ENCODE measurements at regions not wholly inside any gene's neighbourhood (a gene's known extent, or its start where the extent isn't known, plus 50 kb on each side); places are given as distances from the start of the nearest gene placed in this dataset.
"Not testable (repeated sequence)": the region's sequence is repeated elsewhere in the genome, so short reads cannot be mapped to it uniquely, and the experiment has no call there.

DNA sequence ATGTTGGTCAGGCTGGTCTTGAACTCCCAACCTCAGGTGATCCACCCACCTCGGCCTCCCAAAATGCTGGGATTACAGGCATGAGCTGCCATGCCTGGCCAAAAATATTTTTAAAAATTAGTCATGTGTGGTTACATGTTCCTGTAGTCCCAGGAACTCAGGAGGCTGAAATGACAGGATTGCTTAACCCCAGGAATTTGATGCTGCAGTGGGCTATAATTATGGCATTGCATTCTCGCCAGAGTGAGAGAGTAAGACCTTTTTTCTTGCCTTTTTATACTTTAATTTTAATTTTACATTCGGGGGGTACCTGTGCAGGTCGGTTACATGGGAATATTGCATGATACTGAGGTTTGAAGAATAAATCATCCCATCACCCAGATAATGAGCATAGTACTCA lies 86.6 kb upstream of the ZNF92 start:
- H3K27ac ChIP-seq (ENCODE audit: low read depth in 2 of 2, low read length in 2 of 2): no peak overlapping the region
- intact Hi-C loops (cut with DNase I): no loop called here
- H3K9ac ChIP-seq (ENCODE audit: low read length in 3 of 3): no peak overlapping the region
- DNase-seq (no peak), FAIRE-seq (no peak)
- H3K4me1 ChIP-seq (ENCODE audit: control insufficient read depth in 2 of 3, insufficient read depth in 2 of 3, low read depth in 1 of 3, low read length in 3 of 3): no peaks in the 10 kb centered on the region
- H3K9me3 ChIP-seq (ENCODE audit: control insufficient read depth in 2 of 3, insufficient read depth in 1 of 3, low read length in 3 of 3): no peaks in the 10 kb centered on the region
- H3K36me3 ChIP-seq (ENCODE audit: control insufficient read depth in 2 of 3, insufficient read depth in 3 of 3, low read length in 3 of 3): no peaks in the 10 kb centered on the region
- H3K27me3 ChIP-seq (ENCODE audit: control insufficient read depth, insufficient read depth, low read length): no peaks in the 10 kb centered on the region
- H3K4me3 ChIP-seq (ENCODE audit: low read length in 3 of 3): no peak overlapping the region
- TF ChIP-seq, protein P1, sequence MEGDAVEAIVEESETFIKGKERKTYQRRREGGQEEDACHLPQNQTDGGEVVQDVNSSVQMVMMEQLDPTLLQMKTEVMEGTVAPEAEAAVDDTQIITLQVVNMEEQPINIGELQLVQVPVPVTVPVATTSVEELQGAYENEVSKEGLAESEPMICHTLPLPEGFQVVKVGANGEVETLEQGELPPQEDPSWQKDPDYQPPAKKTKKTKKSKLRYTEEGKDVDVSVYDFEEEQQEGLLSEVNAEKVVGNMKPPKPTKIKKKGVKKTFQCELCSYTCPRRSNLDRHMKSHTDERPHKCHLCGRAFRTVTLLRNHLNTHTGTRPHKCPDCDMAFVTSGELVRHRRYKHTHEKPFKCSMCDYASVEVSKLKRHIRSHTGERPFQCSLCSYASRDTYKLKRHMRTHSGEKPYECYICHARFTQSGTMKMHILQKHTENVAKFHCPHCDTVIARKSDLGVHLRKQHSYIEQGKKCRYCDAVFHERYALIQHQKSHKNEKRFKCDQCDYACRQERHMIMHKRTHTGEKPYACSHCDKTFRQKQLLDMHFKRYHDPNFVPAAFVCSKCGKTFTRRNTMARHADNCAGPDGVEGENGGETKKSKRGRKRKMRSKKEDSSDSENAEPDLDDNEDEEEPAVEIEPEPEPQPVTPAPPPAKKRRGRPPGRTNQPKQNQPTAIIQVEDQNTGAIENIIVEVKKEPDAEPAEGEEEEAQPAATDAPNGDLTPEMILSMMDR (IDR thresholded peaks at IDR 0.05; ENCODE audit: borderline replicate concordance, extremely low read depth, insufficient read depth): no peak

DNA sequence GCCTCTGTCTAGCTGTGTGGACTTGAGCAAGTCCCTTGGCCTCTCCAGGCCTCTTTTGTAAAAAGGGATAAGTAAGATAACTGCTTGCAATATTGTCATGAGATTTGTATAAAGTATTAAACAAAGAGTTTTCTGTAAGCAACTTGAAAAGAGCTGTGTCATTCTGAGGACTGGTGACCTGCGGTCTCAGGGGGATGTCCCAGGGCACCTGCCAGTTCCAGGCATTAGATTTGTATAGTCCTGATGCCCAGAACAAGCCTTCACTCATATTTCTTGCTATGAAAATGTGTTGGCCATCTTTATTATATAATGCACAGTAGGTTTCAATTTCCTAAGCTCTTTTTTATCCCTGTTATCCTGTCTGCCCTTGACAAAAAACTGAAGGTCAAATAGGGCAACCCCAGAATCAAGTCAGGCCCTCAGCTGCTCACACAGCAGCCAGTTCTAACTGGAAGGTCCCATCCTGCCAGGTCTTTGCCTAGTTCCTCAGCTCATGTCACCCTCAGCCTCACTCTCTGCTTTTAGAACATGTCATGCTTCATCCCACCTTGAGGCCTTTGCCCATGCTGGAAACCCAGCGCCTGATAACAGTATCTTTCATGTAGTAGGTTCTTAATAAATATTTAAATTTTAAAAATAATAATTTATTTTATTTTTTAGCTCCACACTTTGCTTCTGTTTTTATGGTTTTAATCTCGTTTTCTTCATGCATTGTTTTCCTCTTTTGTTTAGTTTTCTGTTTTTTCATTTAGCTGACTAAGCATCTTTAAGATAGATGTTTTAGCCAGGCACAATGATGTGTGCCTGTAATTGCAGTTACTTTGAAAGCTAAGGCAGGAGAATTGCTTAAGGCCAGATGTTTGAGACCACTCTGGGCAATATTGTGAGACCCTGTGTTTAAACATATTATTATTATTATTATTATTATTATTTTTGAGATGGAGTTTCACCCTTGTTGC lies 87.5 kb upstream of the ZNF92 start:
- Histone ChIP-seq H3K27ac (ENCODE audit: low read depth in 2 of 2, low read length in 2 of 2) (no peak overlapping the region), H3K9me3 (ENCODE audit: control insufficient read depth in 2 of 3, insufficient read depth in 1 of 3, low read length in 3 of 3) (no peaks in the 10 kb centered on the region), H3K27me3 (ENCODE audit: control insufficient read depth, insufficient read depth, low read length) (no peaks in the 10 kb centered on the region), H3K9ac (ENCODE audit: low read length in 3 of 3) (no peak overlapping the region), H3K36me3 (ENCODE audit: control insufficient read depth in 2 of 3, insufficient read depth in 3 of 3, low read length in 3 of 3) (no peaks in the 10 kb centered on the region), H3K4me3 (ENCODE audit: low read length in 3 of 3) (no peak overlapping the region), H3K4me1 (ENCODE audit: control insufficient read depth in 2 of 3, insufficient read depth in 2 of 3, low read depth in 1 of 3, low read length in 3 of 3) (no peaks in the 10 kb centered on the region)
- TF ChIP-seq, protein P1 (IDR thresholded peaks at IDR 0.05; ENCODE audit: borderline replicate concordance, extremely low read depth, insufficient read depth): no peak
- FAIRE-seq: no peak
- intact Hi-C loops (cut with DNase I): no loop called here
- DNase-seq: no peak

DNA sequence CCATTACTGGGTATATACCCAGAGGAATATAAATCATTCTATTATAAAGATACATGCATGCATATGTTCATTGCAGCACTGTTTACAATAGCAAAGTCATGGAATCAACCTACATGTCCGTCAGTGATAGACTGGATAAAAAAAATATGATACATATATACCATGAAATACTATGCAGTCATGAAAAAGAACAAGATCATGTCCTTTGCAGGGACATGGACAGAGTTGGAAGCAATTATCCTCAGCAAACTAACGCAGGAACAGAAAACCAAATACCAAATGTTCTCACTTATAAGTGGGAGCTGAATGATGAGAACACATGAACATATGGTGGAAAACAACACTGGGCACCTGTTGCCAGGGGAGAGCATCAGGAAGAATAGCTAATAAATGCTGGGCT lies 88.4 kb upstream of the ZNF92 start:
- H3K36me3 ChIP-seq (ENCODE audit: control insufficient read depth in 2 of 3, insufficient read depth in 3 of 3, low read length in 3 of 3); DNase-seq; H3K4me1 ChIP-seq (ENCODE audit: control insufficient read depth in 2 of 3, insufficient read depth in 2 of 3, low read depth in 1 of 3, low read length in 3 of 3); H3K9me3 ChIP-seq (ENCODE audit: control insufficient read depth in 2 of 3, insufficient read depth in 1 of 3, low read length in 3 of 3); H3K27me3 ChIP-seq (ENCODE audit: control insufficient read depth, insufficient read depth, low read length); H3K27ac ChIP-seq (ENCODE audit: low read depth in 2 of 2, low read length in 2 of 2); intact Hi-C loops (cut with DNase I); FAIRE-seq; H3K4me3 ChIP-seq (ENCODE audit: low read length in 3 of 3); H3K9ac ChIP-seq (ENCODE audit: low read length in 3 of 3): not testable (repeated sequence)

DNA sequence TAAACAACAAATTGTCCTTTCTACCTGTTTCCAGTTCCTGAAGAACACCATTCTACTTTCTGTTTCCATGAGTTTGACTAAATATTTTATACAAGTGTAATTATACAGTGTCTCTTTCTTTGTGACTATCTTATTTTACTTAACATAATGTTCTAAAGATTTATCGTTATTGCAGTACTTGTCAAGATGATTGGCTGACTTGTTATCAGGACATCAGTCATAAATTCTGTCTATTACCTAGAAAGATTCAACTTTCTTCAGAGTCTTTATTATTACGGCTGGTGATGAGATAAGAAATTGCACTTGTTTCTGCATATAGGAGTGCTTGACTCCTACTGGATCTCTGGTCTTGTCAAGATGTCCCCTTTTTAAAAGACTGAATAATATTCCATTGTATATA lies 93.9 kb upstream of the ZNF92 start:
- H3K4me1 ChIP-seq (ENCODE audit: control insufficient read depth in 2 of 3, insufficient read depth in 2 of 3, low read depth in 1 of 3, low read length in 3 of 3): no peaks in the 10 kb centered on the region
- H3K9ac ChIP-seq (ENCODE audit: low read length in 3 of 3): no peak overlapping the region
- no peaks in the 10 kb centered on the region for H3K27me3 ChIP-seq (ENCODE audit: control insufficient read depth, insufficient read depth, low read length)
- FAIRE-seq: no peak
- DNase-seq: no peak
- intact Hi-C loops (cut with DNase I): no loop called here
- no peak overlapping the region for H3K4me3 ChIP-seq (ENCODE audit: low read length in 3 of 3)
- no peak overlapping the region for H3K27ac ChIP-seq (ENCODE audit: low read depth in 2 of 2, low read length in 2 of 2)
- peaks cover 0 to 3% (median 0%) of the 10 kb centered on the region in 3 donors for H3K9me3 ChIP-seq (ENCODE audit: control insufficient read depth in 2 of 3, insufficient read depth in 1 of 3, low read length in 3 of 3)
- TF ChIP-seq, protein P1 (IDR thresholded peaks at IDR 0.05; ENCODE audit: borderline replicate concordance, extremely low read depth, insufficient read depth): no peak
- no peaks in the 10 kb centered on the region for H3K36me3 ChIP-seq (ENCODE audit: control insufficient read depth in 2 of 3, insufficient read depth in 3 of 3, low read length in 3 of 3)

Data from kidney (tissue), 13 donors.